Endothelial cell of umbilical vein (primary cell): ENCODE measurements at regions not wholly inside any gene's neighbourhood (a gene's known extent, or its start where the extent isn't known, plus 50 kb on each side); places are given as distances from the start of the nearest gene placed in this dataset.

Source experiments
- BruUV-seq: library from RNA; stranded (reverse); fragments of 400-500 nt; replicated peaks from 2 replicates; lab custom pipeline; 2021; lab: Mats Ljungman, UMichigan
- CTCF ChIA-PET: fragments of 300-600, 350-600 bp; sonication (Branson Sonifier 250); formaldehyde crosslinking; loops from one replicate; lab custom pipeline; 2021; ENCODE audit warnings: antibody characterized with exemption, inconsistent platforms; lab: Charles Lee
- POLR2A ChIA-PET: fragments of 300-600, 350-600 bp; sonication (Branson Sonifier 250); formaldehyde crosslinking; loops from one replicate; lab custom pipeline; 2021; ENCODE audit warnings: antibody characterized with exemption, inconsistent platforms; lab: Charles Lee
- DNase-seq: peaks from one replicate; pipeline ENCODE4 v3.0.0-alpha.2; 2011; ENCODE audit warnings: low read depth, low spot score
- FAIRE-seq: peaks from 2 replicates; lab custom pipeline; 2011; peaks lifted over from hg19 to GRCh38; lab: Jason Lieb, UNC
- H2AFZ ChIP-seq: 2 replicates; pipeline ENCODE4 v1.6.0; 2012; ENCODE audit warnings: low read depth, low read length, control low read depth, inconsistent platforms
- H3K27ac ChIP-seq: 2 replicates; pipeline ENCODE4 v1.5.1; 2011; ENCODE audit warnings: low read depth, mild to moderate bottlenecking, control low read depth, low read length, moderate library complexity; ENCODE audit not compliant: insufficient read depth
- H3K27me3 ChIP-seq, 2 experiments: 2 replicates each; pipeline versions ENCODE4 v1.6.0 to v1.6.1; 2011; ENCODE audit warnings: low read length in 2 of 2, mixed read lengths in 1 of 2; ENCODE audit not compliant: control insufficient read depth in 2 of 2, insufficient read depth in 2 of 2
- H3K36me3 ChIP-seq, 2 experiments: 2 replicates in 1 of 2; 3 replicates in 1 of 2; pipeline ENCODE4 v1.5.1; 2011; ENCODE audit warnings: low read length in 2 of 2, mild to moderate bottlenecking in 1 of 2, moderate library complexity in 1 of 2; ENCODE audit not compliant: control insufficient read depth in 2 of 2, insufficient read depth in 2 of 2; ENCODE audit errors: extremely low read depth in 1 of 2
- H3K4me1 ChIP-seq: 3 replicates; pipeline ENCODE4 v1.5.1; 2011; ENCODE audit warnings: mild to moderate bottlenecking, low read length; ENCODE audit not compliant: control insufficient read depth, insufficient read depth; ENCODE audit errors: extremely low read depth
- H3K4me2 ChIP-seq: 2 replicates; pipeline ENCODE4 v1.6.1; 2011; ENCODE audit warnings: low read length, control low read depth, mixed read lengths; ENCODE audit not compliant: insufficient read depth
- H3K4me3 ChIP-seq, 3 experiments: fragments of 200-600 bp in 1 of 3; sonication (generic), shearing (Covaris generic) in 1 of 3; replicated peaks in 1 of 3; 2 replicates each; pipeline ENCODE4 v1.5.1; 2011 to 2016; ENCODE audit warnings: control low read depth in 3 of 3, low read length in 3 of 3, mild to moderate bottlenecking in 2 of 3, inconsistent platforms in 1 of 3, low read depth in 1 of 3, moderate library complexity in 1 of 3; ENCODE audit not compliant: insufficient read depth in 1 of 3
- H3K79me2 ChIP-seq: 2 replicates; pipeline ENCODE4 v1.6.0; 2012; ENCODE audit warnings: low read length, inconsistent platforms; ENCODE audit not compliant: control insufficient read depth, insufficient read depth
- H3K9ac ChIP-seq: replicated peaks from 2 replicates; pipeline ENCODE3; 2011; ENCODE audit warnings: low read length, control low read depth; ENCODE audit not compliant: insufficient read depth; ENCODE audit errors: extremely low read depth
- H3K9me1 ChIP-seq: replicated peaks from 3 replicates; pipeline ENCODE4 v1.6.0; 2011; ENCODE audit warnings: mild to moderate bottlenecking, low read length; ENCODE audit not compliant: control insufficient read depth, insufficient read depth; ENCODE audit errors: extremely low read depth
- H3K9me3 ChIP-seq: replicated peaks from 2 replicates; pipeline ENCODE4 v1.5.1; 2012; ENCODE audit warnings: low read length, inconsistent platforms; ENCODE audit not compliant: control insufficient read depth, insufficient read depth
- H4K20me1 ChIP-seq: replicated peaks from 2 replicates; pipeline ENCODE3; 2011; ENCODE audit warnings: mild to moderate bottlenecking, low read length; ENCODE audit not compliant: control insufficient read depth, insufficient read depth; ENCODE audit errors: extremely low read depth
- EZH2 ChIP-seq: IDR thresholded peaks from 2 replicates; pipeline ENCODE4 v1.6.1; 2012; ENCODE audit warnings: borderline replicate concordance, low read depth, mild to moderate bottlenecking, moderate library complexity, low read length, inconsistent platforms; ENCODE audit not compliant: severe bottlenecking
- FOS ChIP-seq: IDR thresholded peaks from 2 replicates; pipeline ENCODE4 v1.6.1; 2011; ENCODE audit warnings: mild to moderate bottlenecking, low read length, moderate library complexity, borderline replicate concordance; ENCODE audit not compliant: insufficient read depth
- GATA2 ChIP-seq: IDR thresholded peaks from 2 replicates; pipeline ENCODE4 v1.7.0; 2011; ENCODE audit warnings: low read depth, mild to moderate bottlenecking, moderate library complexity, mixed read lengths, low read length; ENCODE audit not compliant: insufficient read length, insufficient read depth
- JUN ChIP-seq: IDR thresholded peaks from 2 replicates; pipeline ENCODE4 v1.6.1; 2011; ENCODE audit warnings: borderline replicate concordance, low read depth; ENCODE audit not compliant: insufficient read length, insufficient read depth
- MYC ChIP-seq: IDR thresholded peaks from one replicate; pipeline ENCODE4 v1.6.1; 2011; ENCODE audit warnings: mild to moderate bottlenecking, low read depth, low read length
- POLR2A ChIP-seq: IDR thresholded peaks from 2 replicates; pipeline ENCODE4 v1.6.1; 2012; ENCODE audit warnings: low read depth, mild to moderate bottlenecking, control low read depth, low read length
- POLR2AphosphoS5 ChIP-seq: IDR thresholded peaks from 2 replicates; pipeline ENCODE4 v1.6.1; 2012; ENCODE audit warnings: low read depth, mild to moderate bottlenecking, control low read depth, low read length, moderate library complexity; ENCODE audit not compliant: insufficient read depth
- dilution Hi-C: fragments of 300-500 bp; cut with MboI; formaldehyde crosslinking; loops from one replicate; pipeline ENCODE4 v1.15.0; 2019; ENCODE audit warnings: low sequenced_read_pairs; ENCODE audit not compliant: extremely low pct_ligation_motif_present
- intact Hi-C: fragments of 100-400 bp; cut with micrococcal nuclease; formaldehyde crosslinking; loops from one replicate; pipeline ENCODE4 v1.10.0; 2022
- TF ChIP-seq, protein P1 (sequence below), 2 donors: IDR thresholded peaks; 1 replicate in 1 of 2; 2 replicates in 1 of 2; pipeline ENCODE4 v1.5.1; 2011; ENCODE audit warnings: low read length in 2 of 2, mild to moderate bottlenecking in 2 of 2, moderate library complexity in 2 of 2, control low read depth in 1 of 2, inconsistent platforms in 1 of 2, low read depth in 1 of 2; ENCODE audit not compliant: insufficient read depth in 1 of 2; ENCODE audit errors: extremely low read depth in 1 of 2
- TF ChIP-seq, protein P2 (sequence below): IDR thresholded peaks from 2 replicates; pipeline ENCODE4 v1.6.1; 2011; ENCODE audit not compliant: insufficient read depth, insufficient read length

DNA sequence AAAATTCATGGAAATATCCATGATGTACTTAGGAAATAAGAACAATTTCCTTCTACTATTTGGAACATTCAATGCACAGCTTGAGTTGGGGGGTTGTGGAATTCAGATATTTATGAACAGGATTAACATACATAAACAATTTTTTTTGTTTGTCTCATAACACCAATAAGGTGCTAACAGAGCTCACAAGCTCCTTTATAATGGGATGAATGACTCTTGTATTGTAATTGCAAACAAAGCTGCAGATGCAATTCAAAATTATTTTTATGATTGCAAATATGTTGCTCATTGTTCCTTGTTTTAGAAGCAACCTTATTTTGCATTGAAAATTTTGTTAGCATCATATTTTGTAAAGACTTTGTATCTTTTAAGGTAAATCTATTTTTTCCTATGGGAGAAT lies 265.7 kb downstream of the PCDH17 start:
- DNase-seq (no peak), FAIRE-seq (no peak)
- no peak overlapping the region for H3K27ac ChIP-seq
- H3K79me2 ChIP-seq: no peaks in the 10 kb centered on the region
- no peaks in the 10 kb centered on the region for H4K20me1 ChIP-seq
- intact Hi-C loops: no loop called here
- dilution Hi-C loops: no loop called here
- no peak for TF ChIP-seq GATA2
- no peak for TF ChIP-seq POLR2AphosphoS5
- TF ChIP-seq, protein P1, sequence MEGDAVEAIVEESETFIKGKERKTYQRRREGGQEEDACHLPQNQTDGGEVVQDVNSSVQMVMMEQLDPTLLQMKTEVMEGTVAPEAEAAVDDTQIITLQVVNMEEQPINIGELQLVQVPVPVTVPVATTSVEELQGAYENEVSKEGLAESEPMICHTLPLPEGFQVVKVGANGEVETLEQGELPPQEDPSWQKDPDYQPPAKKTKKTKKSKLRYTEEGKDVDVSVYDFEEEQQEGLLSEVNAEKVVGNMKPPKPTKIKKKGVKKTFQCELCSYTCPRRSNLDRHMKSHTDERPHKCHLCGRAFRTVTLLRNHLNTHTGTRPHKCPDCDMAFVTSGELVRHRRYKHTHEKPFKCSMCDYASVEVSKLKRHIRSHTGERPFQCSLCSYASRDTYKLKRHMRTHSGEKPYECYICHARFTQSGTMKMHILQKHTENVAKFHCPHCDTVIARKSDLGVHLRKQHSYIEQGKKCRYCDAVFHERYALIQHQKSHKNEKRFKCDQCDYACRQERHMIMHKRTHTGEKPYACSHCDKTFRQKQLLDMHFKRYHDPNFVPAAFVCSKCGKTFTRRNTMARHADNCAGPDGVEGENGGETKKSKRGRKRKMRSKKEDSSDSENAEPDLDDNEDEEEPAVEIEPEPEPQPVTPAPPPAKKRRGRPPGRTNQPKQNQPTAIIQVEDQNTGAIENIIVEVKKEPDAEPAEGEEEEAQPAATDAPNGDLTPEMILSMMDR (IDR thresholded peaks at IDR 0.05; ENCODE audit: extremely low read depth in 1 of 2, insufficient read depth in 1 of 2, low read depth in 1 of 2, low read length in 2 of 2): no peak
- TF ChIP-seq EZH2: no peak
- no peak for TF ChIP-seq POLR2A
- no peak for TF ChIP-seq JUN
- TF ChIP-seq, protein P2, sequence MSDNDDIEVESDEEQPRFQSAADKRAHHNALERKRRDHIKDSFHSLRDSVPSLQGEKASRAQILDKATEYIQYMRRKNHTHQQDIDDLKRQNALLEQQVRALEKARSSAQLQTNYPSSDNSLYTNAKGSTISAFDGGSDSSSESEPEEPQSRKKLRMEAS: no peak
- TF ChIP-seq FOS: no peak
- no peak for TF ChIP-seq MYC
- no peaks in the 10 kb centered on the region for H3K36me3 ChIP-seq
- no peak overlapping the region for H2AFZ ChIP-seq
- H3K4me2 ChIP-seq: no peak overlapping the region
- no TSS peak for BruUV-seq
- no peaks in the 10 kb centered on the region for H3K4me1 ChIP-seq
- no peaks in the 10 kb centered on the region for H3K9me3 ChIP-seq
- no peak overlapping the region for H3K4me3 ChIP-seq
- CTCF ChIA-PET: interaction anchor here (0.9 to 1.3 kb wide), 2 partner anchors 10 to 273 kb away, joined by 3 to 4 read pairs; no protein-coding TSS in a partner anchor
- H3K27me3 ChIP-seq: no peaks in the 10 kb centered on the region
- no peak overlapping the region for H3K9ac ChIP-seq
- POLR2A ChIA-PET: no interaction called here
- H3K9me1 ChIP-seq: no peaks in the 10 kb centered on the region
